ENCODE measurements at regions not wholly inside any gene's neighbourhood (a gene's known extent, or its start where the extent isn't known, plus 50 kb on each side); places are given as distances from the start of the nearest gene placed in this dataset.

- Mint-ChIP-seq H3K4me3 (no peak overlapping the region), H3K27me3 (ENCODE audit: low read depth) (peaks cover 11% of the 10 kb centered on the region), H3K36me3 (ENCODE audit: low read depth) (no peaks in the 10 kb centered on the region), H3K9me3 (no peaks in the 10 kb centered on the region), H3K4me1 (ENCODE audit: low read depth) (no peaks in the 10 kb centered on the region), H3K27ac (no peak overlapping the region)
- no peak for DNase-seq (ENCODE audit: low spot score)
Measured at GRCh38 chr20:58097429-58097828, 131.0 kb downstream of the ANKRD60 start.

GRCh38 chr20:58096880-58097423, 131.5 kb downstream of the ANKRD60 start:
- Mint-ChIP-seq H3K36me3 (ENCODE audit: low read depth) (no peaks in the 10 kb centered on the region), H3K9me3 (no peaks in the 10 kb centered on the region), H3K27me3 (ENCODE audit: low read depth) (peaks cover 11% of the 10 kb centered on the region), H3K4me1 (ENCODE audit: low read depth) (no peaks in the 10 kb centered on the region), H3K4me3 (no peak overlapping the region), H3K27ac (no peak overlapping the region)
- no peak for DNase-seq (ENCODE audit: low spot score)

GRCh38 chr20:58094698-58095097, 133.8 kb downstream of the ANKRD60 start:
- H3K4me3 Mint-ChIP-seq, result no peak overlapping the region
- H3K27ac Mint-ChIP-seq, result no peak overlapping the region
- no peak for DNase-seq (ENCODE audit: low spot score)
- H3K27me3 Mint-ChIP-seq (ENCODE audit: low read depth), result peaks cover 11% of the 10 kb centered on the region
- no peaks in the 10 kb centered on the region for H3K9me3 Mint-ChIP-seq
- H3K36me3 Mint-ChIP-seq (ENCODE audit: low read depth), result no peaks in the 10 kb centered on the region
- no peaks in the 10 kb centered on the region for H3K4me1 Mint-ChIP-seq (ENCODE audit: low read depth)

- no peak for DNase-seq (ENCODE audit: low spot score)
- no peaks in the 10 kb centered on the region for H3K4me1 Mint-ChIP-seq (ENCODE audit: low read depth)
- peaks cover 11% of the 10 kb centered on the region for H3K27me3 Mint-ChIP-seq (ENCODE audit: low read depth)
- no peaks in the 10 kb centered on the region for H3K9me3 Mint-ChIP-seq
- no peak overlapping the region for H3K27ac Mint-ChIP-seq
- H3K36me3 Mint-ChIP-seq (ENCODE audit: low read depth), result no peaks in the 10 kb centered on the region
- H3K4me3 Mint-ChIP-seq, result no peak overlapping the region
Measured at GRCh38 chr20:58094160-58094559, 134.3 kb downstream of the ANKRD60 start.

- Mint-ChIP-seq H3K9me3 (no peaks in the 10 kb centered on the region), H3K4me3 (no peak overlapping the region), H3K36me3 (ENCODE audit: low read depth) (no peaks in the 10 kb centered on the region), H3K4me1 (ENCODE audit: low read depth) (no peaks in the 10 kb centered on the region), H3K27me3 (ENCODE audit: low read depth) (peaks cover 11% of the 10 kb centered on the region), H3K27ac (no peak overlapping the region)
- no peak for DNase-seq (ENCODE audit: low spot score)
Measured at GRCh38 chr20:58092871-58093270, 135.6 kb downstream of the ANKRD60 start.

- DNase-seq (ENCODE audit: low spot score), result no peak
- no peak overlapping the region for H3K27ac Mint-ChIP-seq
- H3K9me3 Mint-ChIP-seq, result no peaks in the 10 kb centered on the region
- no peaks in the 10 kb centered on the region for H3K36me3 Mint-ChIP-seq (ENCODE audit: low read depth)
- no peaks in the 10 kb centered on the region for H3K4me1 Mint-ChIP-seq (ENCODE audit: low read depth)
- H3K4me3 Mint-ChIP-seq, result no peak overlapping the region
- peaks cover 7% of the 10 kb centered on the region for H3K27me3 Mint-ChIP-seq (ENCODE audit: low read depth)
Measured at GRCh38 chr20:58092353-58092752, 136.1 kb downstream of the ANKRD60 start.

- no peaks in the 10 kb centered on the region for H3K36me3 Mint-ChIP-seq (ENCODE audit: low read depth)
Measured at GRCh38 chr20:58091810-58092209, 136.6 kb downstream of the ANKRD60 start.

GRCh38 chr20:58090161-58090560, 138.3 kb downstream of the ANKRD60 start:
- no peaks in the 10 kb centered on the region for H3K9me3 Mint-ChIP-seq
- no peaks in the 10 kb centered on the region for H3K36me3 Mint-ChIP-seq (ENCODE audit: low read depth)
- H3K4me3 Mint-ChIP-seq, result no peak overlapping the region
- no peak overlapping the region for H3K27ac Mint-ChIP-seq
- no peaks in the 10 kb centered on the region for H3K4me1 Mint-ChIP-seq (ENCODE audit: low read depth)
- no peak for DNase-seq (ENCODE audit: low spot score)
- no peaks in the 10 kb centered on the region for H3K27me3 Mint-ChIP-seq (ENCODE audit: low read depth)

More at GRCh38 chr20:58091810-58092209, 136.6 kb downstream of the ANKRD60 start:
- Mint-ChIP-seq H3K4me3 (no peak overlapping the region), H3K27me3 (ENCODE audit: low read depth) (peaks cover 3% of the 10 kb centered on the region), H3K27ac (no peak overlapping the region), H3K4me1 (ENCODE audit: low read depth) (no peaks in the 10 kb centered on the region), H3K9me3 (no peaks in the 10 kb centered on the region)
- DNase-seq (ENCODE audit: low spot score), result no peak

- Mint-ChIP-seq H3K4me3 (no peak overlapping the region), H3K36me3 (ENCODE audit: low read depth) (no peaks in the 10 kb centered on the region), H3K27ac (no peak overlapping the region), H3K27me3 (ENCODE audit: low read depth) (no peaks in the 10 kb centered on the region), H3K9me3 (no peaks in the 10 kb centered on the region), H3K4me1 (ENCODE audit: low read depth) (no peaks in the 10 kb centered on the region)
- DNase-seq (ENCODE audit: low spot score), result no peak
Measured at GRCh38 chr20:58088625-58089024, 139.8 kb downstream of the ANKRD60 start.

- H3K4me3 Mint-ChIP-seq, result no peak overlapping the region
- no peak overlapping the region for H3K27ac Mint-ChIP-seq
- no peak for DNase-seq (ENCODE audit: low spot score)
- H3K4me1 Mint-ChIP-seq (ENCODE audit: low read depth), result no peaks in the 10 kb centered on the region
- no peaks in the 10 kb centered on the region for H3K27me3 Mint-ChIP-seq (ENCODE audit: low read depth)
- H3K9me3 Mint-ChIP-seq, result no peaks in the 10 kb centered on the region
- H3K36me3 Mint-ChIP-seq (ENCODE audit: low read depth), result no peaks in the 10 kb centered on the region
Measured at GRCh38 chr20:58088105-58088504, 140.3 kb downstream of the ANKRD60 start.

- H3K9me3 Mint-ChIP-seq, result no peaks in the 10 kb centered on the region
- no peak for DNase-seq (ENCODE audit: low spot score)
- no peaks in the 10 kb centered on the region for H3K27me3 Mint-ChIP-seq (ENCODE audit: low read depth)
- H3K36me3 Mint-ChIP-seq (ENCODE audit: low read depth), result no peaks in the 10 kb centered on the region
- H3K4me3 Mint-ChIP-seq, result no peak overlapping the region
- no peak overlapping the region for H3K27ac Mint-ChIP-seq
- H3K4me1 Mint-ChIP-seq (ENCODE audit: low read depth), result no peaks in the 10 kb centered on the region
Measured at GRCh38 chr20:58087562-58087858, 140.9 kb downstream of the ANKRD60 start.

- H3K36me3 Mint-ChIP-seq (ENCODE audit: low read depth), result no peaks in the 10 kb centered on the region
- no peaks in the 10 kb centered on the region for H3K9me3 Mint-ChIP-seq
- H3K4me3 Mint-ChIP-seq, result no peak overlapping the region
- DNase-seq (ENCODE audit: low spot score), result no peak
- no peaks in the 10 kb centered on the region for H3K27me3 Mint-ChIP-seq (ENCODE audit: low read depth)
- H3K4me1 Mint-ChIP-seq (ENCODE audit: low read depth), result no peaks in the 10 kb centered on the region
- H3K27ac Mint-ChIP-seq, result no peak overlapping the region
Measured at GRCh38 chr20:58086763-58087561, 141.5 kb downstream of the ANKRD60 start.

- Mint-ChIP-seq H3K27ac (no peak overlapping the region), H3K4me3 (no peak overlapping the region), H3K36me3 (ENCODE audit: low read depth) (no peaks in the 10 kb centered on the region), H3K9me3 (no peaks in the 10 kb centered on the region), H3K4me1 (ENCODE audit: low read depth) (no peaks in the 10 kb centered on the region), H3K27me3 (ENCODE audit: low read depth) (no peaks in the 10 kb centered on the region)
- no peak for DNase-seq (ENCODE audit: low spot score)
Measured at GRCh38 chr20:58084966-58085365, 143.5 kb downstream of the ANKRD60 start.

GRCh38 chr20:58084566-58084965, 143.9 kb downstream of the ANKRD60 start:
- Mint-ChIP-seq H3K27ac (no peak overlapping the region), H3K27me3 (ENCODE audit: low read depth) (no peaks in the 10 kb centered on the region), H3K36me3 (ENCODE audit: low read depth) (no peaks in the 10 kb centered on the region), H3K4me1 (ENCODE audit: low read depth) (no peaks in the 10 kb centered on the region), H3K4me3 (no peak overlapping the region), H3K9me3 (no peaks in the 10 kb centered on the region)
- DNase-seq (ENCODE audit: low spot score), result no peak

GRCh38 chr20:58081846-58082245, 146.6 kb downstream of the ANKRD60 start:
- DNase-seq (ENCODE audit: low spot score), result no peak
- Mint-ChIP-seq H3K4me3 (no peak overlapping the region), H3K36me3 (ENCODE audit: low read depth) (no peaks in the 10 kb centered on the region), H3K27me3 (ENCODE audit: low read depth) (peaks cover 2% of the 10 kb centered on the region), H3K4me1 (ENCODE audit: low read depth) (no peaks in the 10 kb centered on the region), H3K9me3 (no peaks in the 10 kb centered on the region), H3K27ac (no peak overlapping the region)

Measured in T-helper 2 cell treated with Interferon-gamma antibody and Interleukin-4, amounts not matched to agents 5 μg/mL and 100 μg/mL, for 36 hours (primary cell).